GM18520 (cell line): ENCODE measurements at regions not wholly inside any gene's neighbourhood (a gene's known extent, or its start where the extent isn't known, plus 50 kb on each side); places are given as distances from the start of the nearest gene placed in this dataset.

Experiments used
- ATAC-seq: cut with Tn5 transposase; IDR thresholded peaks from one replicate; pipeline ENCODE4 v1.9.1; 2021; ENCODE audit not compliant: unreplicated experiment

DNA sequence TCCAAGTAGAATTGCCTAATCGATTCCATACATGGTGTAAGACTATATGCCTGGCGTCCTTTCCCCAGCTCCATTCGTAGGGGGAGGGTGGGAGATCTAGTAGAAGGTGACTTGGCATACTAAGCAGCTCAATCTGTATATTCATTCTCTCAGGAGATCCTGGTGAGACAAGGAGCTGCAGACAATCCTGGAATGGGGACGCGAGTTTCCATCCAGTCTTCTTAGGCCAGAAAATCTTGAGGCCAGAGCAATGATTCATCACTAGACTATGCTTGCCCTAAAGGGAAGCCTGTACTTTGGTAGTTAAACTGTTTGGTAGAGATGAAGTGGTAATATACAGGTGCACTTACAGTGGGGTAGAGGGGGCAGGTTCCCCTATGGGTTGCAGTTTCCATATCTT is 468.7 kb downstream of the ADGRL2 start:
- no peak for ATAC-seq

DNA sequence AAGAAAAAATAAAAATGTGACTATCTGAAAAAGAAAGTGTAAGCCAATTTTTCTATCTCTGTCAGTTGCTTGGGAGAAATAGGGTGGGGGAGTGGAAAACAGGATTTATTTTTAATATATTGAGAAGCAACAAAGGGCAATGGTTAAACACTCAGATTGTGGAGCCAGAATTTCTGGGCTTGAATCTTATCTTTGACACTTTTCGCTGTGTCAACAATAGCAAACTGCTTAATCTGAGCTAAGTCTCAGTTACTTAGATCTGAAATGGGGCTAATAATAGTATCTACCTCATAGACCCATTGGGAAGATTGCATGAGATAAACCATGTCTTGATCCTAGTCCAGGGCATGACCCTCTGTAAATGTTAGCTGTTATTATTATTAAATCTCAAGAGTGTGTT is 468.1 kb downstream of the ADGRL2 start:
- ATAC-seq: no peak

DNA sequence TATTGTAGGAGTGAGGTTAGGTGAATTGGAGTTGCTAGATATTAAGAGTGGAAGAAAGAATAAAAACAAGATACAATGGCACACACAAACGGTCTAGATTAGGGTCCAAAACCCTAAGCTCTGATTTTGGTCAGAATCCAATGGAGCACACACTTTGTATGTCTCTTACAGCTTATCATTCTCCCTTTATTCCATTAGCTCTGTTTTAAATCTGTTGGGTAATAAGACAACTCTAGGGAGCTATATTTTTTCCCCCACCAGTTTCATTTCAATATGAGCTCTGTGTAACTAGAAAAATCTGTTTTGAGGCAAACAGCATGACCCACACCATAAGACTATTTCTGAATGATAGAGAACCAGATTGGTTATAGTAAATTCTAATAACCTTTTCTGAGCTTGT is 465.6 kb downstream of the ADGRL2 start:
- ATAC-seq: no peak

DNA sequence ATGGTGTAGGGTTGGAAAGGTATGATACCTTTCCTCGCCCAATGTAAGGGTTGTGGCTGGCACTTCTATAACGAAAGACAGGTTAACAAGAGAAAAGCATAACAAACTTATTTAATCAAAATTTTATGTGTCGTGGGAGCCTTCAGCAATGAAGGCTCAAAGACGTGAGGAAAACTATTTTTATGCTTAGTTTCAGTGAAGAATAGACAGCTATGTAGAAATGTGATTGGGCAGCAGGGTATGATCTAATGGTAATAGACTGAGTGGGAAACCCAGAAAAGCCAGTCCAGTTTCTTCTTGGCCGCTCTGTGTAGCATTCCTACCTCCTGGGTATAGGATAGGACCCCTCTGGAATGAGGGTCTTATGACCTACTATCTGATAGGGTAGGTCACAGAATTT is 464.7 kb downstream of the ADGRL2 start:
- no peak for ATAC-seq

DNA sequence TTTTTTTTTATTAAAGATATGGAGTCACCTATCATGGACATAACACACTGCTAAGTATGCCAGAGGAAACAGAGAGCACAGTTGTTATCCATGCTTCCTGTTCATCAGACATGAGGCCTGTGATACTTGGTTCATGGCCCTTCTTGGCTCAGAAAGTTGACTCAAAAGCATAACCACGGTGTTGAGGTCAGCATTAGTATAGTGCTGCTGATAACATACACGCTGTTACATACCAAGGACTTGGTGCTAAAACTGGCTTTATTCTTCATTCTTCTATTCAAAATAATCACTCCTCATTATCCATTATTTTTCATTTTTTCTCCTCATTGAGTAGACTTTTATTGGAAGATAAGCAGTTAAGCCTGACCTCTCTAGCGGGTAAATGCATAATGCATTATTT is 464.1 kb downstream of the ADGRL2 start:
- ATAC-seq: no peak

DNA sequence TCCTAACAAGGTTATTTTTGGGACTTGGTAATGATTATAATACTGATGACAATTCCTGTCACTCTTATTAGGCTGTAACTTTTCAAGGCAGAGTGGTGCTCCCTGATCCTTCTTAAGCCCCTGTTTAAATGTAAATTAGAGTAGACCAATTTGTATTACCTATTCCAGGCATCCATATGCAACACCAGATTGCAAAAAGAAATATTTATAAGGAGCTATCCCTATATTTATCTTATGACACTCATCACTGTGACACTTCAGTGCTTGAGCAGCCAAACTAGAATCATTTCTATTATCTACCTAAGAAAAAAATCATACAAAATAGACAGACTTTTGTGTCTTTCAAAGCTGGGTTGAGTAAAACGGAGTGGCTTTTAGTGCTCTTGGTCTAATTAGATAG is 462.7 kb downstream of the ADGRL2 start:
- no peak for ATAC-seq

DNA sequence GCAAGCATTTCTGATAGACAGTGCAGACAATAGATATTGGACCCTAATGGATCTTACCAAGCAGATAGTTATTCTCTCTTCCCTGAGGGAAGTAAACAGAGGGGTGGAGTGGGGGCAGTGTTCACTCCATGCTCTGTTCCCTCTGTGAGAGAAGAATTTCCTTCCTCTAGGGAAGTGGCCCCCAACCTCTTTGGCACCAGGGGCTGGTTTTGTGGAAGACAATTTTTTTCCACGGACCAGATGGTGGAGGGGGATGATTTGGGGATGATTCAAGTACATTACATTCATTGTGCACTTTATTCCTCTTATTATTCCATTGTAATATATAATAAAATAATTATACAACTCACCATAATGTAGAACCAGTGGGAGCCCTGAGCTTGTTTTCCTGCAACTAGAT is 459.9 kb downstream of the ADGRL2 start:
- no peak for ATAC-seq

DNA sequence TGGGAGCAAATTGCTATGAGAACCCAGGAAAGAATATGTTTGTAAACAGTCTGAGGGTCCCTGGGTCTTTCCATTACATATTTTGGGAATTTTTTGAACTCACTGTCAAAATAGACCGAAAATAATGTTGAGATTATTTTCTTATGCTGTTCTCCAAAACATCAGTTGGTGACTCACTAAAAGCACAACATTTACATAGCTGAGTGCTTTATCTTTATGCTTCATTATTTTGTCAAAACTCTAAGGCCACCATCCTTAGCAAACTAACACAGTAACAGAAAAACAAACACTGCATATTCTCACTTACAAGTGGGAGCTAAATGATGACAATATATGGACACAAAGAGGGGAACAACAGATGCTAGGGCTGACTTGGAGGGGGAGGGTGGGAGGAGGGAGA is 459.3 kb downstream of the ADGRL2 start:
- ATAC-seq: no peak

DNA sequence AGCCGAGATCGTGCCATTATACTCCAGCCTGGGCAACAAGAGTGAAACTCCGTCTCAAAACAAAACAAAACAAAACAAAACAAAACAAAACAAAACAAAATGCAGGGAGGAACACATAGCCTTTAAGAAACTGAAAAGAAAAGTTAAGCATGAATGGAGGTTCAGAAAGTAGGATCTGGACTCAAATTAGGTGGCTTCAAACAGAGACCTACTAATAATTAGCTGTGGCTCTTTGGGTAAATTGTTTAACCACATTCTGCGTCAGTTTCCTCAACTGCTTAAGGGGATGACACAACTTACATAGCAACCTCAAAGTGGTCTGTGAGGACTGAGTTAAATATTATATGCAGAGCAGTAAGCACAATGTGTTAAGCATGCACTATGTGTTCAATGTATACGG is 458.2 kb downstream of the ADGRL2 start:
- peak; percentile 57 for ATAC-seq

DNA sequence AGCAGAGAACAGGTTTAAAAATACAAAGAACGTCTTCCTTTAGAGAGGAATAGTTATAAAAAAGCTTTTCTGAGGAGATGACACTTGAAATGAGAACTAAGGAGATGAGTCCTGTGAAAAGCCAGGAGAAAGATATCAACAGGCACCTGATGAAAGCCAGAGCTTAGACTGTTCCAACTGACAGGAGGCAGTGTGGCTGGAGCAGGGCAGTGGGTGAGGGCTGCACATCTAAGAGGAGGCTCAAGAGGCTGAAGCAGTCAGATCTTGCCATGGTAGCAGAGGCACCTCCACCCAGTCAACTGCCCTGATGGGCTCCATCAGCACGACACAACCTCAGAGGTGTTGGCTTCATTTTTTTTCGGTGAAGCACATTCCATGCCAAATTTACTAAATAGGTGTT is 445.3 kb downstream of the ADGRL2 start:
- no peak for ATAC-seq

DNA sequence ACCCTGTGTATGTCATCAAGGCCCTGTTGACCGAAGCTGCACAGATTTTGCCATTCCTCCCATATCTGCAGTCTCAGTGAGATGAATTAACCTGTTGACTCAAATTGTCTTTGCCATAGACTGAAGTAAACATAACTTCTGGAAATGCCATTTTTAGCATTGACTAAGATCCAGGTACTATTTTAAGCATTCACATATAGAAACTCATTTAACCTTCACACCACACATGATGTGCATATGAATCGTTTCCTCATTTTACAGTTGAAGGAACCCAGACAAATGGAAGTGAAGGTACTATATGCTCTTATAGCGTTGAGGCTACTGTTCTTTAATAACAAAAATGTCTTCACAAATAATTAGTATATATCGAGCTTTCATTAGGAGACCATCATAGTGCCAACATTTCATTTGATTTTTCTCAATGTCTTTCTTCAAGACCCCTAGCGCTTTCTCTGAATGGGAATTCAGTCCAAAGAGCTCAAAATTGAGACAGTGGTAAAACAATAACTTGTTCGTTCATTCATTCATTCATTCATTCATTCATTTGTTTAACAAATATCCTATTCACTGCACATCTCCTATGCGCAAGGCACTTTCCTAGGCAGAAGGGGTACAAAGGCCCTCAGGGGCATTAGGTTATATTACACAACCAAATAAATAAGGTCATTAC is 444.7 kb downstream of the ADGRL2 start:
- no peak for ATAC-seq

DNA sequence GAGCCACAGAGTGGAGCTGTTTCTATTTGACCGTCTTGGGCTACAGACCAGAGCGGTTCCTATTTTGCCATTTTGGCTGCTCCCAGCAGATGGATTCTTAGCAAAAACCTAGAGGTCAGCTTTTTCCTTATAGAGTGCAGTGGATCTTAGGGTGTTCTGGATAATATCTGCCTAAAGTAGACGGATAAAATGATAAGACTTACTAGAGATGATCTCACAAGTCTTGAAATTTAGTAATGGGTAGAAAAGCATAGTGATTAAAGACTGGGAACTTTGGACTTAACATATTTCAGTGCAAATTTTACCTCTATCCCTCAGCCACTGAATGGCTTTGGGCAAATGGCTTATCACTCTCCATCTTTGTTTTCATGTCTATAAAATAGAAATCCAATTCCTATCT is 439.8 kb downstream of the ADGRL2 start:
- ATAC-seq: no peak

DNA sequence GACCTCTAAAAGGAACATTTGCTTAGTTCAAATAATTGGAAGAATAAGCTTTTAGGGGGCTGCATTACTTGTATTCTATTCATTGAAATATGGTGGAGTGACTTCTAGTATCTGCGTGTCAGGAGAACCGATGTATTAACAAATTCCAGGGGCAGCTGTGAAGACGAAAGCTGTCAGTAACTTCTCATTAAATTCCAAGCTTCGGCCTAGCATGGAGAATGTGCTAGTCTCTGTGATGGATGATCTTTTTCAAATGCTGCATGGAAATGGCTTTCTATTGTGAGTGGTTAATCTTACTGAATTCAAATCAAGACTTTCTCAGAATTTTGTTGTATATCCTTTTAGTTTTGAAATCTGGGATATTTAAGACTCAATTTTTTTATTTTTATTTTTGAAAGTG is 429.9 kb downstream of the ADGRL2 start:
- ATAC-seq: no peak

DNA sequence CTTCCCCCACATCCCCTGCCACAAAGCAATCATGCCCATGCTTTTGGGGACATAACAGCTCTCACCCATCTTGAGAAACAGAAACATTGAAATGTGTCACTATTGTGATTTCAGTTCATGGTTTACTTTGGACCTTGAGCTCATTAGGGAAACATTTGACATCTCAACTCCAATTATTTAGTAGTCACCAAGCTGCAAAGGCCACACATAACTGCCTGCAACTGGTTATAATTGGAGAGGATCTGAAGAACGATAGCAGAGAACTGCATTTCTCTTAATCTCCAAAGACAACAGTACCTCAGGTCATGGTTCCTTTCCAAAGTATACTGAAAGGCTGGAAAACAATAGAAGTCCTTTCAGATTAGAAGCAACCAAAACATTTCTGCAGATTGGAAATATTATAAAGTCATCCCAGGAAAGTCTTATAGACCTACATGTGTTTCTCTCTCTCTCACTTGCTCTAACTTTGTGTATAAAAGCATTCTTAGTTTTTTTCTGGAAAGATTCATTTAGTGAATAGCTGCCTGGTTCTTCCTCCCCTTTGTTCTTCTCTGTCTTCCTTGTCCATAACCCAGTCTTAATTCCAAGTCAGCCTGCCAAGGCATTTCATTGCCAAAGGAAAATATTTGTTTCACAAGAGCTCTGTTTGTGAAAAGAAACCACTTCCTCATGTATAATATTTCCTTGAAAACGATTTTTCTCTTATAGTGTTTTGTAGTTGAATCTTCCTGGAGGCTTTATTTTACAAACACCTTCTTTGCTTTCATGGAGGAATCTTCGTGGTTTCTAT is 426.8 kb downstream of the ADGRL2 start:
- ATAC-seq: no peak

DNA sequence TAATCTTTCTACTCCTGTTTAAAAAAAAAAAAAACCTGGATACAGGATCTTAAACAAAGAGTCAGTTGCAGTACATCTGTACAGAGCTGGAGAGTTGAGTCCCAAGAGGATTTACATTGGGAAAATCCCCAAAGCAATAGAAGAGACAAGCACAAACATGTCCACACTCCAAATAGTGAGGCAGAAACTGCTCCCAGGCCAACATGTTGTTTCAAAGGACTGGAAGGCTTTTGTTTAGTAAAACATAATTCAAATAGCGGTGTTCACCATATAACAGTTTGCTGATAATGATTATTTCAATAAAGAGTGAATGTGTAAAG is 425.4 kb downstream of the ADGRL2 start:
- ATAC-seq: no peak

DNA sequence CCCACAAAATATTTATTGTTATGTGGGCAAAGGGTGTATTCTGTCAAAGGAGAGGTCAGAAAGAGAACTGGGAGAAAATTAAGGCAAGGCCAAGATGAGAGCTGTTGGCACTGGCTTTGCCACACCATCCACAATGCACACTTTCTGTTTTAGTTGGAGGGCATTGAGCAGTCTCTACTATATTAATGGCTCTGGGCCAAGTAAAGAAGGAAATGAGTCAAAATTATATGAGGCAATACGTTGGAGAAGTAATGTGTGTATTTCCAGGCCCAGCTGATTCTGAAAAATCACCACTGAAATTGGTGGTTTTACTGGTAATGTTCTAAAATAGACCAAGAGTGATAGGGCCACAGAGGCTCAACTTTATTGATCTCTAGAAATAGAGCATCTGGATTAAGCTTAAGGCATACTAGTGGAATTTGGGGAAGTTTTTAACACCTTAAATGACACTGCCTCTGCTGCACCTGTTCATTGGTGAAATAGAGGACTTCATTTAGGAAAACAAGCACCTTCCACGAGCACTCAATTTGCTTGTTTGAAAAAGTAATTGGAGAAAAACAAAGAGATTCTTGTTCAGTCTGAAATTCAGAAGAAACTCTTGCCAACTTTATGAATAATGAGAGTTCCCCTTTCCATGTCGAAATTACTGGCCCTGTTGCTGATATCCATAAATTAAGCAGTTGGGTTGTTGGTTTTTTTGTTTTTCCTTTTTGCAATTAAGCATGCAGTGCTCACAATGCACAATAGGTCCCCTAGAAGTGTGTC is 424.9 kb downstream of the ADGRL2 start:
- peak; percentile 72 for ATAC-seq

DNA sequence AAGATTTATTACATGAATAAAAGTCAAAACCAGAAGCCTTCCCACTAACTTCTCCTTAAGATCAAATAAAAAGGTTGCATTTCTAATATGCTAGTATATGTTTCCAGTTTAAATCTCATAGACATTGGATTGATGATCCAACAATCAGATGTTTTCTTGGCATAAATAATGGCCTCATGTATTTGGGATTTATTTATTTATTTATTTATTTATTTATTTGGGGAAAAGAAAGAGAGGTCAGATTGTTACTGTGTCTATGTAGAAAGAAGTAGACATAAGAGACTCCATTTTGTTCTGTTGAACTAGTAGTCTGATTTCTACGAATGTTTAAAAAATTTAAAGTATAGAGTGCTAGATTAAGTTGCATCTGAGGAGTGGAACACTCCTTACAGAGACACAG is 422.4 kb downstream of the ADGRL2 start:
- no peak for ATAC-seq

DNA sequence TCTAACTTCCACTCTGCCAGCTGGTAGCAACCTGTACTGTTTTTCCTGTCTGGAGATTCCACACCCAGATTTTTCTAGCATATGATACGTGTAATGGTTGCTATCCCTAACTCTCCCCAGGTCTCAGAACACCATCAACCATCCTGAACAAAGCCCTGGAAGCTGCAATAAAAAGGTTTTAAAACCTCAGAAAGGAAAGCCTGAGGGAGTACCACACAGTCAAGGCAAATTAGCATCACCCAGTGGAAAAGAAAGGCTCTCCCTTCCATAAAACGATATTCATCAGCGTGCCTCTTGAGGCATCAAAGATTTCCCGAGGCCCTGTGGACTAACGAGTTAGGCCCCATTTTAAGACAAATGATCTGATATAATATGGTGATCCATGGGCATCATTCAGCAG is 421.0 kb downstream of the ADGRL2 start:
- ATAC-seq: no peak

DNA sequence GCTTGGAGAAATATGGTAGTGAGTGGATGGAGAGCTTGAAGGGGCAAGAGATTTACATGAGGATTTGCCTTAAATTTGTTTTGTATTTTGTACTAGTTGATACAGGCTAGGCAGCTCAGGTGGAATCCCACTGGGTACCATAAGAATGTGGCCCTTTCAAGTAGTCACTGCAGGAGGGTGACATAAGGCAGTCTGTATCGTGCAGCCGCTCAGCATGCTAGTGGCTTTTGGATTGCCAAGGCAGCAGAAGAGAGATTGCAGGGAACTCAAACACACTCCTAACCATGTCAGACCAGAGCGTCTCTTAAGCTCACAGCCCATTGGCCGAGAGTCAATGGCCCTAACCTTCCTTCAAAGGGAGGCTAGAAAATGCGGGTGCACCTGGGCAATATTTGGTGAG is 420.0 kb downstream of the ADGRL2 start:
- no peak for ATAC-seq

DNA sequence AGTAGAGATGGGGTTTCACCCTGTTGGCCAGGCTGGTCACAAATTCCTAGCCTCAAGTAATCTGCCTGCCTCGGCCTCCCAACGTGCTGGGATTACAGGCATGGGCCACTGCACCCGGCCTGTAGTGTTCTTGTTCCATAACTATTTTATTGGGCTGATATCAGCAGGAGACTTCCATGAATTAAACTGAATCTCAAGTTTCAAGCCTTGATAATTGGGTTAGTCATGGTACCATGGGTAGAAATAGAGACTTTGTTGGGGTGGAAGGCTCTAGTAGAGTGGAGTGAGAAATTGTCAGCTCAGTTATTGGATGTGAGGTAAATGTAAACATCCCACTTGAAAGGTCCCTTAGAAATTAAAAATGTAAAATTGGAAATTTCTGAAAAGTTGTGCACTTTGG is 419.1 kb downstream of the ADGRL2 start:
- ATAC-seq: no peak

DNA sequence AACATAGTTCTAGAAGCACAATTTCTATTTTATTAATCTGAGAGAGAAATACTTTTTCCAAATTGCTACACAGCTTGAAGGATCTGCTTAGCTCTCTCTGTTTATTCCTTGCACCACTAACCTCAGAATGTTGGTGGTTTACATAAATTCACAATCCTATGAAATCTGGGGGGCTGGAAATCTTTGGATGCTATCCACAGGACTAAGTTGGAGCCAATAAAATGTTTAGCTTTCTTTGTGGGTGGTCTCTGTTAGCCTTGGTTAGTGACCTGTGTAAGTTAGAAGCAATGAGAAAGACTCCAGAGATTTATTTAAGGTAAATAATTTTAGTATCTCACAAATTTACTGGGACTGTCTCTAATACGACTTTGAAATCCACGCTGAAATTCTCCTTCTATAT is 418.1 kb downstream of the ADGRL2 start:
- no peak for ATAC-seq

DNA sequence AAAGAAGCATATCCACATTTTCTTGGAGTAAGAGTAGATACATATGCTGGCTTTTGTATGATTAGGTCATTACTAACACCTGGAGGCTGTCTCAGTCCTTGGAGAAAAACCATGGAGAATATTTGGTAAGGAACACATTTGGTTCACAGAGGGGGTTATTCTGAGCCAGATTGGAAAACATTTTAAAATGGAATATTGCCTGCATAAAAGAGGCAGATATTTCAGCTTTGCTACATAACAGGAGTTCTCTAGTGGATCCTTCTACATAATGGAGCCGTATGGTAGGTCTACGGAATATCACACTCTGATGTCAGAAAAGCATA is 415.1 kb downstream of the ADGRL2 start:
- no peak for ATAC-seq
